GM20000 (cell line): ENCODE measurements at regions not wholly inside any gene's neighbourhood (a gene's known extent, or its start where the extent isn't known, plus 50 kb on each side); places are given as distances from the start of the nearest gene placed in this dataset.
"Not testable (repeated sequence)": the region's sequence is repeated elsewhere in the genome, so short reads cannot be mapped to it uniquely, and the experiment has no call there.

Experiments used
- DNase-seq: peaks from one replicate; pipeline ENCODE4 v3.0.0; 2012; ENCODE audit warnings: low spot score
- TF ChIP-seq, protein P1 (sequence below): IDR thresholded peaks from 2 replicates; pipeline ENCODE4 v1.5.1; 2012; ENCODE audit warnings: mild to moderate bottlenecking, control low read depth; ENCODE audit errors: extremely low read depth, missing control alignments

DNA sequence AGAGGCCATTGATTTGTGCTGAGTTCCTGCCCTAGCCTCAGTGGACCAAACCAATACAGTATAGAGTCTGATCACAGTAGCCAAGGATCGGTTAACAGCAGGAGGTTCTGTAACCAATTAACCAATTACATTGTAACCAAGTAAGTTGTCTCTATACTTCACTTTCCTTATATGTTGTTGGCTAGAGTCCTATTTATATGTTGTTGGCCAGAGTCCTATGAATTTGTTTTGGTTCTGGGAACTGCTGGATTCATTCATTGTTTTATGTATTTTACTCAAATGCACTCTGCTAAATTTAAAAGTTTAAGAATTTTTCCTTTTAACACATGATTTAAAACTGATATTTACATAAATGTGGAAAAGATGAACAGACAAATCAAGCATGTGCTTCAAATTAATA, 597.4 kb upstream of the HS3ST5 start:
- DNase-seq = no peak
- TF ChIP-seq, protein P1, sequence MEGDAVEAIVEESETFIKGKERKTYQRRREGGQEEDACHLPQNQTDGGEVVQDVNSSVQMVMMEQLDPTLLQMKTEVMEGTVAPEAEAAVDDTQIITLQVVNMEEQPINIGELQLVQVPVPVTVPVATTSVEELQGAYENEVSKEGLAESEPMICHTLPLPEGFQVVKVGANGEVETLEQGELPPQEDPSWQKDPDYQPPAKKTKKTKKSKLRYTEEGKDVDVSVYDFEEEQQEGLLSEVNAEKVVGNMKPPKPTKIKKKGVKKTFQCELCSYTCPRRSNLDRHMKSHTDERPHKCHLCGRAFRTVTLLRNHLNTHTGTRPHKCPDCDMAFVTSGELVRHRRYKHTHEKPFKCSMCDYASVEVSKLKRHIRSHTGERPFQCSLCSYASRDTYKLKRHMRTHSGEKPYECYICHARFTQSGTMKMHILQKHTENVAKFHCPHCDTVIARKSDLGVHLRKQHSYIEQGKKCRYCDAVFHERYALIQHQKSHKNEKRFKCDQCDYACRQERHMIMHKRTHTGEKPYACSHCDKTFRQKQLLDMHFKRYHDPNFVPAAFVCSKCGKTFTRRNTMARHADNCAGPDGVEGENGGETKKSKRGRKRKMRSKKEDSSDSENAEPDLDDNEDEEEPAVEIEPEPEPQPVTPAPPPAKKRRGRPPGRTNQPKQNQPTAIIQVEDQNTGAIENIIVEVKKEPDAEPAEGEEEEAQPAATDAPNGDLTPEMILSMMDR = no peak

DNA sequence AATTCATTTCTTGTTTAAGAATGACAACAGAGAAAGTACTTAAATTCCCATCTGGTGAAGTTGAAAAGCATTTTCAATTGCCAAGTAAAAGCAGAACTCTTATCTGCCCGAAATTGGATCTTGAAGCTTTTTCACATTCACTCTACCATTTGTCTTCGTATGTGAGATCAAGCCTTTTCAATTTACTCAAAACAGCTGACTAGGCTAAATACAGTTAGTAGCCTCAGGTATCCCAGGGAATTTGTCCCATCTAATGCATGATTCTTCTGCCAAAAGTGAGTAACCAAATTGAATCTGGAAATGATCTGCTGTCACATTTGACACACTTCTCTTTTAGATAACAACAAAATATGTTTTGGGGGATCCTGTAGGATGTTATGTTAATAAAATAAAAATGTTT, 596.8 kb upstream of the HS3ST5 start:
- DNase-seq = no peak
- TF ChIP-seq, protein P1 = no peak

DNA sequence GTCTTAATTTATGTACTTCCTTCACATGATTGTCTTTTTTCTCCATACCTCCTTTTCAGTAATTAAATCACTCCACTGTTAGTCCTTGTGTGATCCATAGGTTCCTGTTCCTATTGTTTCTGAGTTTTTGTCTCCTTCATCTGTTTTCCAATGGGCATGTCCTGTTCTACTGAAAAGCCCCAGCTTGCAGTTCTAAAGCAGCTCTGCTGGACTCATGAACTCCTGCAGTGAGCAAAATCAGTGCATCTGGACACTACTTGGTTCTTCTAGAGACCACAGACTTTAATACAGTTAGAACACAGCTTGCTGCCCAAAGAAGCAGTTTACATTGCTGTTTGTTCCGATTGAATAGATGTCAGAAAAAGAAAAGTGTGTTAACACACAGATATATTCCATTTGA, 593.3 kb upstream of the HS3ST5 start:
- no peak for DNase-seq

DNA sequence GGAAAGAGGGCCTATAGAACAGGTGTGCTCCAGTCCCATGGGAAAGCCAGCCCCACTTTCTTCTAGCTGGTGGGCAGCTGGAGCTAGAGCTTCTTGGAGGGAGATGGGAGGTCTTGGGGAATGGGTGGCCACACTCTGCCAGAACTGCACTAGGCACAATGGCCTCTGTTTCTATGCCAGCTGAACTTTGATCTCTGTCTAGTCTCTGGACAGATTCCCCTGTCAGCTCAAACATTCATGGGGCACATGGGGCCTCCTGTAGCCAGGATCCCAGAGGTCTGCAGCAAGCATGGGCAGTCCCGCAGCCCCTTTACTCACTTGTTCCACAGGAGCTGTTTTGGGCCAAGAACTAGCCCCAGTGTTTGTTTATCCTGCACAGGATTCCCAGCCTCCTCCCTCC, 591.3 kb upstream of the HS3ST5 start:
- TF ChIP-seq, protein P1 = no peak
- DNase-seq = no peak

More for the DNA sequence above, 593.3 kb upstream of the HS3ST5 start:
- TF ChIP-seq, protein P1 = no peak

DNA sequence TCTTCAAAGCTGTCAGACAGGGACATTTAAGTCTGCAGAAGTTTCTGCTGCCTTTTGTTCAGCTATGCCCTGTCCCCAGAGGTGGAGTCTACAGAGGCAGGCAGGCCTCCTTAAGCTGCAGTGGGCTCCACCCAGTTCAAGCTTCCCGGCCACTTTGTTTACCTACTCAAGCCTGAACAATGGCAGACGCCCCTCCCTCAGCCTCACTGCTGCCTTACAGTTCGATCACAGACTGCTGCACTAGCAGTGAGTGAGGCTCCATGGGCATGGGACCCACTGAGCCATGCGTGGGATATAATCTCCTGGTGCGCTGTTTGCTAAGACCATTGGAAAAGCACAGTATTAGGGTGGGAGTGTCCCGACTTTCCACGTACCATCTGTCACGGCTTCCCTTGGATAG, 585.9 kb upstream of the HS3ST5 start:
- DNase-seq = not testable (repeated sequence)

DNA sequence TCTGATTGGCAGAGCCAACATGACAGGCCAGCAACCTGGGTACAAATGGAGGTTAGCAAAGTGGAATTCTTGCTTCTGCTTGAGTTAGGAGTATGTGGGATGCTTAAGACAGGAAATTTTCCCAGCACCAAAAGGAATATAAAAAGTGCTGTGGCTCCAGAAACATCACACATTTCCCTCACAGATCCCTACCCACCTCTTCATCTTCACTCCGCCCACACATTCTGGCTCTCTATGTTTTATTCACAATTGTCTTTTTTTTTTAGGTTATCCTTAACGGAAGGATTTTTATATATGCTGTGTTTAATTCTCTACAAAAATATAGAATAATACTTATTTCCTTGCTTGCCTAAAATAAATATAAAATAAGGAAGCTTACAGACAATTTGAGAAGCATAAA, 563.3 kb upstream of the HS3ST5 start:
- TF ChIP-seq, protein P1 = no peak
- no peak for DNase-seq

DNA sequence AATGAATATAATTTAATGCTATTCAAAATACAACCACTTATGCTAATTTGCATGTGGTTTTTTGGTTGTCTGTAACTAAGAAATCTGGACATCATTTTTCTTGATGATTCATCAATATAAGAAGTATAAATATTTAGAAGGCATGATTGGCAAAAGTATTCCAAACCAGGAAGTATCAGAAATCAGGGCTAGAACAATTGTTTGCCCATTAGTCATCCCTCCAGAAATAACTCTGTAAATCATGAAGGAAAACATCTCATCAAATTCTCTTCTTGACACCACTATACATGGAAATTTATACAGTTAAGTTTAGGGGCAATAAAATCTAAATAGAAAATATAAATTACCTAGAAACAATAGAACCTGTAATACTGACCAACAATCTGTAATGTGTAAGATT, 554.7 kb upstream of the HS3ST5 start:
- no peak for DNase-seq
- TF ChIP-seq, protein P1 = no peak

DNA sequence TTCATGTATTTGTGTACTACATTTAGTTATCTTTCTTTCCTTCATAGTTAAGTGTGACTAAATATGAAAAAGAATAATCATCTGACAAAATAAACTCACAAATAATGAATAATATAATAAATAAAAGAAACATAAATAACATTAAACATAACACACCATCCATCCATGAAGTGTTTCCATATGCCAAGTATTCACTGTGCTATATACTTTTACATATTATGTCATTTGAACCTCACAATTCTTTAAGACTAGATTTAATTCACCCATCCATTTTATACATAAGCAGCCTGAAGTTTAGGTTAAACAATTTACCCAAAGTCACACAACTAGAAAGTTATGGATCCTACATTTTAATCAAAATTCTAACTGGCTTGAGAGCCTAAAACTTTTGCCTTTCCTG, 549.4 kb upstream of the HS3ST5 start:
- TF ChIP-seq, protein P1 = no peak

More for the DNA sequence above, 549.4 kb upstream of the HS3ST5 start:
- no peak for DNase-seq
